SK-N-SH treated with all-trans-retinoic acid at 6 μM for 48 hours (cell line): ENCODE measurements at regions not wholly inside any gene's neighbourhood (a gene's known extent, or its start where the extent isn't known, plus 50 kb on each side); places are given as distances from the start of the nearest gene placed in this dataset.

Experiments
- ATAC-seq: fragments of 200-7000 bp; cut with Tn5 transposase; 3 replicates; pipeline ENCODE4 v1.9.1; 2020; ENCODE audit warnings: mild to moderate bottlenecking, moderate library complexity
- ARNTL ChIP-seq: fragments of 450-650 bp; formaldehyde crosslinking; IDR thresholded peaks from 2 replicates; pipeline ENCODE4 v1.5.0; 2020; ENCODE audit warnings: low read depth, mild to moderate bottlenecking, moderate library complexity, borderline replicate concordance
- BACH2 ChIP-seq: fragments of 250-450 bp; sonication (Bioruptor Pico); IDR thresholded peaks from 2 replicates; pipeline ENCODE4 v1.9.0; 2021; ENCODE audit warnings: mild to moderate bottlenecking, borderline replicate concordance
- CSDC2 ChIP-seq: fragments of 250-450 bp; sonication (Bioruptor Pico); IDR thresholded peaks from 2 replicates; pipeline ENCODE4 v1.5.0; 2020; ENCODE audit warnings: mild to moderate bottlenecking, moderate library complexity
- ESRRG ChIP-seq: fragments of 250-450 bp; sonication (Bioruptor Pico); IDR thresholded peaks from 2 replicates; pipeline ENCODE4 v1.6.1; 2021; ENCODE audit warnings: mild to moderate bottlenecking
- GLIS3 ChIP-seq: fragments of 250-450 bp; sonication (Bioruptor Pico); IDR thresholded peaks from 2 replicates; pipeline ENCODE4 v1.5.0; 2020; ENCODE audit warnings: mild to moderate bottlenecking, moderate library complexity
- ISL1 ChIP-seq: fragments of 250-450 bp; sonication (Bioruptor Pico); IDR thresholded peaks from 2 replicates; pipeline ENCODE4 v2.1.2; 2022; ENCODE audit warnings: mild to moderate bottlenecking, moderate library complexity
- OSR1 ChIP-seq: fragments of 250-450 bp; sonication (Bioruptor Pico); IDR thresholded peaks from 2 replicates; pipeline ENCODE4 v1.8.0; 2022; ENCODE audit warnings: moderate library complexity, mild to moderate bottlenecking, inconsistent platforms
- PPARA ChIP-seq: fragments of 250-450 bp; sonication (Bioruptor Pico); IDR thresholded peaks from 2 replicates; pipeline ENCODE4 v1.5.0; 2020; ENCODE audit warnings: mild to moderate bottlenecking, borderline replicate concordance
- RARB ChIP-seq: fragments of 250-450 bp; sonication (Bioruptor Pico); IDR thresholded peaks from 2 replicates; pipeline ENCODE4 v1.8.0; 2021; ENCODE audit warnings: mild to moderate bottlenecking, moderate library complexity
- SNAI2 ChIP-seq: fragments of 250-450 bp; sonication (Bioruptor Pico); IDR thresholded peaks from 2 replicates; pipeline ENCODE4 v1.5.0; 2020; ENCODE audit warnings: mild to moderate bottlenecking, moderate library complexity
- TCF4 ChIP-seq: fragments of 250-450 bp; sonication (Bioruptor Pico); IDR thresholded peaks from 2 replicates; pipeline ENCODE4 v1.8.0; 2021; ENCODE audit warnings: mild to moderate bottlenecking, moderate library complexity, borderline replicate concordance
- TOX ChIP-seq: fragments of 250-450 bp; sonication (Bioruptor Pico); IDR thresholded peaks from 2 replicates; pipeline ENCODE4 v1.8.0; 2021; ENCODE audit warnings: mild to moderate bottlenecking, moderate library complexity, borderline replicate concordance
- ZC3H10 ChIP-seq: fragments of 250-450 bp; sonication (Bioruptor Pico); IDR thresholded peaks from 2 replicates; pipeline ENCODE4 v1.5.1; 2021; ENCODE audit warnings: mild to moderate bottlenecking, moderate library complexity
- ZFP3 ChIP-seq: fragments of 250-450 bp; sonication (Bioruptor Pico); IDR thresholded peaks from 2 replicates; pipeline ENCODE4 v1.5.0; 2020; ENCODE audit warnings: mild to moderate bottlenecking, moderate library complexity
- ZFP30 ChIP-seq: fragments of 450-650 bp; formaldehyde crosslinking; IDR thresholded peaks from 2 replicates; pipeline ENCODE4 v1.5.0; 2022; ENCODE audit warnings: mild to moderate bottlenecking, moderate library complexity
- ZNF565 ChIP-seq: fragments of 450-650 bp; formaldehyde crosslinking; conservative IDR thresholded peaks from 2 replicates; pipeline ENCODE4 v1.5.0; 2020; ENCODE audit warnings: low read depth, mild to moderate bottlenecking, moderate library complexity
- ZNF70 ChIP-seq: fragments of 450-650 bp; formaldehyde crosslinking; IDR thresholded peaks from 2 replicates; pipeline ENCODE4 v1.5.0; 2020; ENCODE audit warnings: mild to moderate bottlenecking, moderate library complexity
- ZNF8 ChIP-seq: fragments of 450-650 bp; formaldehyde crosslinking; IDR thresholded peaks from 2 replicates; pipeline ENCODE4 v1.5.0; 2020; ENCODE audit warnings: mild to moderate bottlenecking, moderate library complexity
- TF ChIP-seq, protein P1 (sequence below): fragments of 250-450 bp; sonication (Bioruptor Pico); IDR thresholded peaks from 2 replicates; pipeline ENCODE4 v1.8.0; 2021; ENCODE audit warnings: low read depth, mild to moderate bottlenecking, moderate library complexity, borderline replicate concordance
- TF ChIP-seq, protein P2 (sequence below): fragments of 250-450 bp; sonication (Bioruptor Pico); IDR thresholded peaks from 2 replicates; pipeline ENCODE4 v1.8.0; 2020; ENCODE audit warnings: mild to moderate bottlenecking, moderate library complexity, borderline replicate concordance
- TF ChIP-seq, protein P3 (sequence below): fragments of 250-450 bp; sonication (Bioruptor Pico); IDR thresholded peaks from 2 replicates; pipeline ENCODE4 v1.5.0; 2020; ENCODE audit warnings: mild to moderate bottlenecking, moderate library complexity

DNA sequence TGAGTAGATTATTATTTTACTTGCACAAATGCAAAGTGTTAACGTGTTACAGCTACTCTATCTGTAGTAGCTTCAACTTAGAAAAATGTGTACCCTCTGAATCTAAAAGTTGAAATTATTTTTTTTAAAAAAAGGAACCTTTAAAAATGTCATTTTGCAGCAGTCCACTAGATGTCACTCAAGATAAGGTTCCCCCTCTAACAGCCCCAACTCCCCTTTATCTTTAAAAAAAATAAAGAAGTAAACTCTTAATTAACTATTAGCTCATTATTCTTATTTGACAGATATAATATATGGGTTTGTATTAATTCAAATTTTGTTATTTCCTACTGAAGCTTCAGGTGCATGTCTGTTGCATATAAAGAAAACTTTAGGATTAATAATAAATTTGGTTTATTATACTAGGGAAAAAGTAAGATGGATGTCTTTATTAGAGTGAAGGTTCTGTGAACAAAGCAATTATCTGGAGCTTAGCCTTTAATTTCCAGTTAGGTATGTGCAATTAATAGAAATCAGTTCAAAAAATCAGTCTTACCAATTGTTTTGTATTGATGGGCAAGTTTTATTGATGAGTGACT, 288.5 kb downstream of the VGLL3 start:
- TF ChIP-seq, protein P1, sequence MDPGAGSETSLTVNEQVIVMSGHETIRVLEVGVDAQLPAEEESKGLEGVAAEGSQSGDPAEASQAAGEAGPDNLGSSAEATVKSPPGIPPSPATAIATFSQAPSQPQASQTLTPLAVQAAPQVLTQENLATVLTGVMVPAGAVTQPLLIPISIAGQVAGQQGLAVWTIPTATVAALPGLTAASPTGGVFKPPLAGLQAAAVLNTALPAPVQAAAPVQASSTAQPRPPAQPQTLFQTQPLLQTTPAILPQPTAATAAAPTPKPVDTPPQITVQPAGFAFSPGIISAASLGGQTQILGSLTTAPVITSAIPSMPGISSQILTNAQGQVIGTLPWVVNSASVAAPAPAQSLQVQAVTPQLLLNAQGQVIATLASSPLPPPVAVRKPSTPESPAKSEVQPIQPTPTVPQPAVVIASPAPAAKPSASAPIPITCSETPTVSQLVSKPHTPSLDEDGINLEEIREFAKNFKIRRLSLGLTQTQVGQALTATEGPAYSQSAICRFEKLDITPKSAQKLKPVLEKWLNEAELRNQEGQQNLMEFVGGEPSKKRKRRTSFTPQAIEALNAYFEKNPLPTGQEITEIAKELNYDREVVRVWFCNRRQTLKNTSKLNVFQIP = no peak
- TF ChIP-seq CSDC2 (no peak), GLIS3 (no peak)
- ATAC-seq = no peak

DNA sequence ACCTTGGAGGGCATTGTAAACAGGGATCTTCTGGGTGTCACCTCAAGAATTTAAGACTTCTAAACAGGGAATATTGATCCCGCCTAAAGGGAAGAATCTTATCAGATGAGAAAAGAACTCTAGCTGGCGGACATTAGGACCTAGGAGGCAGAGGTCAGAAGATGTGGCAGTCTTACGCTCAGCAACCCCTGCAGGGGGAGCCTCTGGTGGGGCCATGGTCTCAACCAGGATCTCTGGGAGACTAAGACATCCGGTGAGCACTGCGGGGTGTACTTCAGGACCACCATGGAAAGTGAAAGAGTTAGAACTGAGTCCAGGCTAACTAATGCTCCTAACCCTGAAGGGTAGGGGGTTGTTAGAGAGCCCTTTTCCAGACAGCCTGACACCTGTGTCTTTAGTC, 295.2 kb downstream of the VGLL3 start:
- no peak for TF ChIP-seq ZNF8
- TF ChIP-seq ISL1 = no peak
- TF ChIP-seq SNAI2 (CRISPR knock-in tag) = no peak
- no peak for TF ChIP-seq OSR1 (CRISPR knock-in tag)
- no peak for ATAC-seq

DNA sequence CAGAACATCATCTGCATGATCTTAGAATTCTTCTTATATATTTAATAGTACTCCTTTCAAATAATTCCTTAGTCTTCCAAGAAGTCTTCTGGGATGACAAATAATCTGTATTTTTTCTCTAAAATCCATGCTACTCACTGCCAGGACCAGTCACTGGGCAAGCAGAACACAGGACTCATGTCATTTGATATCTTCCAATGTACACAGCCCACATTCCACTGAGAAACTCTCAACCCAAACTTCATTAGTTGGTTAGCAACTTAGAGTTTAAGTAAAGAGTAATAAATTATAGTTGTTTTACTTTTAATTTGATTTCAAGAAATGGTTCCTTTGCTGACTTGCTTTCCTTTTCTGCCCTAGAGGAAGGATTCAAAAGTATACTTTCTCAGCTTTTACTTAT, 317.0 kb downstream of the VGLL3 start:
- no peak for TF ChIP-seq TOX (CRISPR knock-in tag)
- ATAC-seq = no peak

DNA sequence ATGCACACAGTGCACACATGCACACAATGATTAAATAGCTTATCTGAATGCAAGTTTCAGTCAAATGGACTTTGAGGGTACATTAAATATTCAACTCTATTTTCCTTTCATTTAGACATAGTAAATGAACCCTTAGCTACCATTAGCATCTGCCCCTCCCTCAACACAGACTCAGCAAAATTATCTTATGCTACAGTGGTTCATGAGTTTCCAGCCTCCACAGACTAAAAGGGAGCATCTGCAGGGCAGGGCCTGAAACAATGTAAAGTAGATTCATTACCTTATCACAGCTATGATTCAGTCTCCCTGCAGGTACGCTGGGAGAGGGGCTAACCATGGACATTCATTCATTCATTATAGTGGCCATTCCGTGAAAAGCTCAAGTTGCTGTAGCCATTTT, 329.1 kb downstream of the VGLL3 start:
- no peak for ATAC-seq
- TF ChIP-seq TOX (CRISPR knock-in tag) = no peak
- no peak for TF ChIP-seq CSDC2
- TF ChIP-seq ZNF8 = no peak
- TF ChIP-seq ZFP3 (CRISPR knock-in tag) = no peak
- TF ChIP-seq BACH2 (CRISPR knock-in tag) = no peak
- TF ChIP-seq ZFP30 (CRISPR knock-in tag) = no peak
- no peak for TF ChIP-seq GLIS3
- TF ChIP-seq, protein P2, sequence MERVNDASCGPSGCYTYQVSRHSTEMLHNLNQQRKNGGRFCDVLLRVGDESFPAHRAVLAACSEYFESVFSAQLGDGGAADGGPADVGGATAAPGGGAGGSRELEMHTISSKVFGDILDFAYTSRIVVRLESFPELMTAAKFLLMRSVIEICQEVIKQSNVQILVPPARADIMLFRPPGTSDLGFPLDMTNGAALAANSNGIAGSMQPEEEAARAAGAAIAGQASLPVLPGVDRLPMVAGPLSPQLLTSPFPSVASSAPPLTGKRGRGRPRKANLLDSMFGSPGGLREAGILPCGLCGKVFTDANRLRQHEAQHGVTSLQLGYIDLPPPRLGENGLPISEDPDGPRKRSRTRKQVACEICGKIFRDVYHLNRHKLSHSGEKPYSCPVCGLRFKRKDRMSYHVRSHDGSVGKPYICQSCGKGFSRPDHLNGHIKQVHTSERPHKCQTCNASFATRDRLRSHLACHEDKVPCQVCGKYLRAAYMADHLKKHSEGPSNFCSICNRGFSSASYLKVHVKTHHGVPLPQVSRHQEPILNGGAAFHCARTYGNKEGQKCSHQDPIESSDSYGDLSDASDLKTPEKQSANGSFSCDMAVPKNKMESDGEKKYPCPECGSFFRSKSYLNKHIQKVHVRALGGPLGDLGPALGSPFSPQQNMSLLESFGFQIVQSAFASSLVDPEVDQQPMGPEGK (CRISPR knock-in tag) = no peak

DNA sequence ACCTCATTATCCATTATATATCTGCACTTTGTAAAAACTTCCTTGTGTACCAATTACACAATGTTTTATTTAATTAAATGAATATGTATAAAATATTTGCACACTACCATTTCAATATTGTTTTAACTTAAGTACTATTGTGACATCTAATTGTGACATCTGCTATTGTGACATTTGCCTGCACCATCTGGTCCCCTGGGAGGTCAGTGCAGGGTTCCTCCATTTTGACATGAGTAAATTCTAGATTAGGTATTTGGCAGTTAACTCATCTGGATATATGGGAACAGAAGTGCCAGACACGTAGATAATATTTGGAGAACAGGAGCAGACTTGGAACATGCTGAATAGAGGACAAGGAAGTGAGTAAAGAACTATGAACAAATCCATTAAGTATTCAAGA, 332.1 kb downstream of the VGLL3 start:
- no peak for TF ChIP-seq ZC3H10 (CRISPR knock-in tag)
- no peak for TF ChIP-seq OSR1 (CRISPR knock-in tag)
- TF ChIP-seq ESRRG = no peak
- TF ChIP-seq CSDC2 = no peak
- TF ChIP-seq TCF4 (CRISPR knock-in tag) = no peak
- TF ChIP-seq BACH2 (CRISPR knock-in tag) = no peak
- no peak for TF ChIP-seq ARNTL (CRISPR knock-in tag)
- no peak for TF ChIP-seq PPARA (CRISPR knock-in tag)
- TF ChIP-seq GLIS3 = no peak
- no peak for TF ChIP-seq ZFP3 (CRISPR knock-in tag)
- TF ChIP-seq ZNF8 = no peak
- TF ChIP-seq RARB = no peak
- ATAC-seq = no peak

DNA sequence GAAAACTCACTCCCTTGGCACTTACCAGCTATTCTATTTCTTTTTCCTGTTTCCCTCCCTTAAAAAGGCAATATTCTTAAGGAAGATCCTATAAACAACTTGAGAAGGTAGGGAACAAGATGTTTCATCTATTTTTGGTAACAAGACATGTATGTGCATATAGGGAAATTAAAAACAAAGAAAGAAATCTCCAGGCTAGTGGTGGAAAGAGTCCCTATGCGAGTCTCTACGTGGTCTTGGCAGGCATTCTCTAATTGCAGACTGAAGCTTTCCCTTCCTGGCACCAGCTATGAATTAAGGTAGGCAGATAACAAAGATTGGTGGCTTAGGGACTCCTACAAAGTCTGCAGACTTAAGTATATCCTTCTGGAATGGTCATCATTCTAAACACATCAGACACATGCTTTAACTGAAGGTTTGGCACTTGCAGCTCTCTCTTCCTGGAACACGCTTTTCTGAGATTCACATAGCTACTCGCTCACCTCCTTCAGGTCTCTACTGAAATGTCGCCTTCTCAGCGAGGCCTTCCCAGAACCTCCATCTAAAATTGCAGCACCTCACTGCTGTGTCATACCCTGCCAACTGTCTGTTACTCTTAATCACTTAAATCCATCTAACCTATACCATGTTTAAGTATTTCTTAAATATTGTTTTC, 336.0 kb downstream of the VGLL3 start:
- ATAC-seq = no peak
- TF ChIP-seq OSR1 (CRISPR knock-in tag) = no peak
- no peak for TF ChIP-seq ZNF70 (CRISPR knock-in tag)
- no peak for TF ChIP-seq CSDC2
- TF ChIP-seq ARNTL (CRISPR knock-in tag) = no peak
- TF ChIP-seq, protein P3, sequence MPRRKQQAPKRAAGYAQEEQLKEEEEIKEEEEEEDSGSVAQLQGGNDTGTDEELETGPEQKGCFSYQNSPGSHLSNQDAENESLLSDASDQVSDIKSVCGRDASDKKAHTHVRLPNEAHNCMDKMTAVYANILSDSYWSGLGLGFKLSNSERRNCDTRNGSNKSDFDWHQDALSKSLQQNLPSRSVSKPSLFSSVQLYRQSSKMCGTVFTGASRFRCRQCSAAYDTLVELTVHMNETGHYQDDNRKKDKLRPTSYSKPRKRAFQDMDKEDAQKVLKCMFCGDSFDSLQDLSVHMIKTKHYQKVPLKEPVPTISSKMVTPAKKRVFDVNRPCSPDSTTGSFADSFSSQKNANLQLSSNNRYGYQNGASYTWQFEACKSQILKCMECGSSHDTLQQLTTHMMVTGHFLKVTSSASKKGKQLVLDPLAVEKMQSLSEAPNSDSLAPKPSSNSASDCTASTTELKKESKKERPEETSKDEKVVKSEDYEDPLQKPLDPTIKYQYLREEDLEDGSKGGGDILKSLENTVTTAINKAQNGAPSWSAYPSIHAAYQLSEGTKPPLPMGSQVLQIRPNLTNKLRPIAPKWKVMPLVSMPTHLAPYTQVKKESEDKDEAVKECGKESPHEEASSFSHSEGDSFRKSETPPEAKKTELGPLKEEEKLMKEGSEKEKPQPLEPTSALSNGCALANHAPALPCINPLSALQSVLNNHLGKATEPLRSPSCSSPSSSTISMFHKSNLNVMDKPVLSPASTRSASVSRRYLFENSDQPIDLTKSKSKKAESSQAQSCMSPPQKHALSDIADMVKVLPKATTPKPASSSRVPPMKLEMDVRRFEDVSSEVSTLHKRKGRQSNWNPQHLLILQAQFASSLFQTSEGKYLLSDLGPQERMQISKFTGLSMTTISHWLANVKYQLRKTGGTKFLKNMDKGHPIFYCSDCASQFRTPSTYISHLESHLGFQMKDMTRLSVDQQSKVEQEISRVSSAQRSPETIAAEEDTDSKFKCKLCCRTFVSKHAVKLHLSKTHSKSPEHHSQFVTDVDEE (CRISPR knock-in tag) = no peak
- TF ChIP-seq RARB = no peak
- no peak for TF ChIP-seq GLIS3
- no peak for TF ChIP-seq ZC3H10 (CRISPR knock-in tag)
- no peak for TF ChIP-seq TOX (CRISPR knock-in tag)
- no peak for TF ChIP-seq ESRRG
- TF ChIP-seq, protein P2 (CRISPR knock-in tag) = no peak
- no peak for TF ChIP-seq ZNF8
- no peak for TF ChIP-seq PPARA (CRISPR knock-in tag)
- no peak for TF ChIP-seq TCF4 (CRISPR knock-in tag)
- no peak for TF ChIP-seq ZFP30 (CRISPR knock-in tag)
- no peak for TF ChIP-seq ISL1
- no peak for TF ChIP-seq ZNF565 (CRISPR knock-in tag)
- no peak for TF ChIP-seq ZFP3 (CRISPR knock-in tag)
